GM12878 (cell line): ENCODE measurements at regions not wholly inside any gene's neighbourhood (a gene's known extent, or its start where the extent isn't known, plus 50 kb on each side); places are given as distances from the start of the nearest gene placed in this dataset.

Experiments used
- CTCF ChIP-seq, 3 experiments: IDR thresholded peaks in 2 of 3; conservative IDR thresholded peaks in 1 of 3; 2 replicates each; pipeline ENCODE4 v1.5.1; 2011; ENCODE audit warnings: low read depth in 3 of 3, low read length in 3 of 3, mild to moderate bottlenecking in 3 of 3, control low read depth in 2 of 3, moderate library complexity in 2 of 3, inconsistent platforms in 1 of 3, mixed read lengths in 1 of 3; ENCODE audit not compliant: control insufficient read depth in 2 of 3, insufficient read depth in 1 of 3; ENCODE audit errors: extremely low read depth in 1 of 3
- E2F4 ChIP-seq: IDR thresholded peaks from 2 replicates; pipeline ENCODE4 v1.6.1; 2012; ENCODE audit warnings: low read depth, low read length, improper control_type of control experiment
- ELK1 ChIP-seq: IDR thresholded peaks from 2 replicates; pipeline ENCODE4 v1.6.1; 2012; ENCODE audit warnings: low read depth, low read length, improper control_type of control experiment
- EP300 ChIP-seq, 2 experiments: fragments of 150-350 bp in 1 of 2; IDR thresholded peaks; 2 replicates each; pipeline ENCODE4 v1.6.1; 2011 to 2012; ENCODE audit warnings: low read depth in 2 of 2, low read length in 2 of 2, borderline replicate concordance in 1 of 2, improper control_type of control experiment in 1 of 2, inconsistent platforms in 1 of 2; ENCODE audit not compliant: control insufficient read depth in 1 of 2
- MAX ChIP-seq: IDR thresholded peaks from 2 replicates; pipeline ENCODE4 v1.6.1; 2012; ENCODE audit warnings: low read depth, low read length, improper control_type of control experiment
- PML ChIP-seq: IDR thresholded peaks from 2 replicates; pipeline ENCODE4 v1.6.1; 2012; ENCODE audit warnings: low read length, inconsistent platforms
- POLR2AphosphoS5 ChIP-seq: IDR thresholded peaks from 2 replicates; pipeline ENCODE4 v1.6.1; 2011; ENCODE audit warnings: mild to moderate bottlenecking, low read length, inconsistent platforms
- RELA ChIP-seq: fragments of 450-650 bp; IDR thresholded peaks from 2 replicates; pipeline ENCODE4 v1.8.0; 2014; ENCODE audit warnings: borderline replicate concordance; ENCODE audit not compliant: partially characterized antibody
- RFX5 ChIP-seq: IDR thresholded peaks from 2 replicates; pipeline ENCODE4 v1.6.1; 2011; ENCODE audit warnings: low read depth, low read length, improper control_type of control experiment
- SREBF2 ChIP-seq: IDR thresholded peaks from 2 replicates; pipeline ENCODE4 v1.6.1; 2012; ENCODE audit warnings: mild to moderate bottlenecking, low read length
- TARDBP ChIP-seq: IDR thresholded peaks from 2 replicates; pipeline ENCODE4 v1.6.1; 2016; ENCODE audit warnings: borderline replicate concordance
- ZNF592 ChIP-seq: fragments of 450-650 bp; IDR thresholded peaks from 2 replicates; pipeline ENCODE4 v1.6.1; 2017; ENCODE audit warnings: mild to moderate bottlenecking, moderate library complexity
- ZZZ3 ChIP-seq: IDR thresholded peaks from 2 replicates; pipeline ENCODE4 v1.6.1; 2011; ENCODE audit warnings: low read depth; ENCODE audit not compliant: control insufficient read depth, insufficient read length
- TF ChIP-seq, protein P1 (sequence below): IDR thresholded peaks from 2 replicates; pipeline ENCODE4 v1.6.1; 2011; ENCODE audit warnings: low read depth, low read length, improper control_type of control experiment, borderline replicate concordance

- TF ChIP-seq PML (no peak), ZNF592 (no peak), EP300 (IDR thresholded peaks at IDR 0.05; ENCODE audit: borderline replicate concordance in 1 of 2, control insufficient read depth in 1 of 2, low read depth in 2 of 2, low read length in 2 of 2) (no peak), RFX5 (no peak), MAX (no peak), POLR2AphosphoS5 (no peak), CTCF (IDR thresholded peaks at IDR 0.05 in 2 of 3, conservative IDR thresholded peaks at IDR 0.05 in 1 of 3; ENCODE audit: control insufficient read depth in 2 of 3, extremely low read depth in 1 of 3, insufficient read depth in 1 of 3, low read depth in 3 of 3, low read length in 3 of 3) (no peak), SREBF2 (no peak), ELK1 (no peak), E2F4 (no peak), TARDBP (no peak), RELA (no peak), ZZZ3 (no peak)
- TF ChIP-seq, protein P1, sequence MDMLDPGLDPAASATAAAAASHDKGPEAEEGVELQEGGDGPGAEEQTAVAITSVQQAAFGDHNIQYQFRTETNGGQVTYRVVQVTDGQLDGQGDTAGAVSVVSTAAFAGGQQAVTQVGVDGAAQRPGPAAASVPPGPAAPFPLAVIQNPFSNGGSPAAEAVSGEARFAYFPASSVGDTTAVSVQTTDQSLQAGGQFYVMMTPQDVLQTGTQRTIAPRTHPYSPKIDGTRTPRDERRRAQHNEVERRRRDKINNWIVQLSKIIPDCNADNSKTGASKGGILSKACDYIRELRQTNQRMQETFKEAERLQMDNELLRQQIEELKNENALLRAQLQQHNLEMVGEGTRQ, result no peak
Observed at GRCh38 chr2:65664931-65665330, 232.5 kb upstream of the SPRED2 start.
